H7 (cell line): ENCODE measurements at regions not wholly inside any gene's neighbourhood (a gene's known extent, or its start where the extent isn't known, plus 50 kb on each side); places are given as distances from the start of the nearest gene placed in this dataset.
A peak's percentile ranks its signal among the peaks of the same experiment; 100 is the strongest.

Source experiments
- DNase-seq: peaks from one replicate; pipeline ENCODE4 v3.0.0; 2012
- H3K27me3 ChIP-seq: 2 replicates; pipeline ENCODE4 v1.6.0; 2011; ENCODE audit warnings: mild to moderate bottlenecking, low read length; ENCODE audit not compliant: control insufficient read depth, insufficient read depth
- H3K36me3 ChIP-seq: replicated peaks from 2 replicates; pipeline ENCODE4 v1.5.1; 2011; ENCODE audit warnings: low read length; ENCODE audit not compliant: control insufficient read depth, insufficient read depth
- H3K4me3 ChIP-seq: 2 replicates; pipeline ENCODE4 v1.5.1; 2011; ENCODE audit warnings: low read depth, mild to moderate bottlenecking, control low read depth, low read length, moderate library complexity; ENCODE audit not compliant: insufficient read depth

DNA sequence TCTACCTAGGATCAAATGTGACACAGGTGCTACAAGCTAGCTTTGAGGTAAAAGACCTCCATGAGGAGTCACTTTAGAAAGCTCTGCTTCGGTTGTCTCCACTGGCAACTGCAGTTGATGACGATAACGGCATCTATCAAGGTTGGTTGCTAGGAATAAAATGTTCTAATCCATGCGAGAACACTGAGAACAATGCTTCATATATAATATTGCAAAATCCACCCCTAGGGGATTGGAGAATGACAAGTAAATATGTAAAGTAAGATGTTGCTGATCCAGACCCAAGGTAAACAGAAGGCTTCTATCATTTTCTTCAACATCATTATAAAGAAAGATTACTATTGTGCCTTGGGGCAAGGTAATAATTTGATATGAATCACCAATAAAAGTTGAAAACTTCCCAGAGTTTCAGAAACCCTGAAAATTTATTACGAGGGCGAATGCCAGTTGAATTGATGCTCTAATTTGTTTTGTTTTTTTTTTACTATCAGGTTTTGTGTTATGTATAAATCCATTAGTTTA, 1003.4 kb downstream of the CDH18 start:
- no peaks in the 10 kb centered on the region for H3K27me3 ChIP-seq
- H3K4me3 ChIP-seq: no peak overlapping the region
- H3K36me3 ChIP-seq: no peaks in the 10 kb centered on the region
- DNase-seq: no peak

DNA sequence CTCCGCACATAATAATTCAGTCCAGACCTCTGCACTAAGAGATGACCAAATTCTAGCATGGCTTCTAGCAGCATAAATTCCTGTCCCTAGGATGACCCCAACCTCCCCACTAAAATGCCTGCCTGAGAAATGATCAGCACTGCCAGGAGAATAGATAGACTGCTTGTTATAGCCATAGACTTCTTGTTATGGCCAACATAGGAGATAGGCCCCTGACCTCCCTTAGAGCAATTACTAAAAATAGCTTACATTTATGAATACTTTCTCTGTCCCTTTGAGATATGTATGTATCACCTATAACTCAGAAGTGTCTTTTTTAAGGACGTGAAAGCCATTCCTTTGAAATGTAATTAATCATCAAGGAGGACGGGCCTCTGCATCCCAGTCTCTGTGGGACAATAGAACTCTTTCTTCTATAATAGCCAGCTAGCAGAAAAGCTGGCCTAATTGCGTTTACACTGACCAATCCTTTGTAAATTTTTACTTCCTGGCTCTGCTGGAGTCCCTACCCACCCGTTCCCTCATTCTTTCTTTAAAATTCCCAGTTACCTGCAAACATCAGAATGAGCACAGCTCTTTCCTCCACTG, 1002.7 kb downstream of the CDH18 start:
- DNase-seq: no peak
- no peaks in the 10 kb centered on the region for H3K27me3 ChIP-seq
- H3K36me3 ChIP-seq: no peaks in the 10 kb centered on the region
- no peak overlapping the region for H3K4me3 ChIP-seq

DNA sequence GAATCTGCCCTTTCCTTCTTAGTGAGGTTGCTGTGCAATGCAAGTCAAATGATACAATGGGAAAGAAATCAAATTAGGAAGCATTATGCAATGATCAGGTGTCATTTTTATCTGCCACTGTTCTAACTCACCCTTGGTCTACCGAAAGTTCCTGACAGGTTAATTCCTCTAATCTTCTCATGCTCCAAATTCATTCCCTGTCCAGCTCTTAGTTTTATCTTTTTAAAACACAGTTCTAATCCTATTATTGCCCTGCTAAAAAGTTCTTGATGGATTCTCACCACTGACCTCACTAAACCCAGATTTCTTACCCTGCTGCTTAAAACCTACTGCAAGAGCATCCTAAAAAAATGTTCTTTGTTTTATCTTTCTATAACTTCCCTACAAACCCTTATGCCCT, 1000.9 kb downstream of the CDH18 start:
- DNase-seq: no peak
- no peaks in the 10 kb centered on the region for H3K27me3 ChIP-seq
- no peaks in the 10 kb centered on the region for H3K36me3 ChIP-seq
- no peak overlapping the region for H3K4me3 ChIP-seq

DNA sequence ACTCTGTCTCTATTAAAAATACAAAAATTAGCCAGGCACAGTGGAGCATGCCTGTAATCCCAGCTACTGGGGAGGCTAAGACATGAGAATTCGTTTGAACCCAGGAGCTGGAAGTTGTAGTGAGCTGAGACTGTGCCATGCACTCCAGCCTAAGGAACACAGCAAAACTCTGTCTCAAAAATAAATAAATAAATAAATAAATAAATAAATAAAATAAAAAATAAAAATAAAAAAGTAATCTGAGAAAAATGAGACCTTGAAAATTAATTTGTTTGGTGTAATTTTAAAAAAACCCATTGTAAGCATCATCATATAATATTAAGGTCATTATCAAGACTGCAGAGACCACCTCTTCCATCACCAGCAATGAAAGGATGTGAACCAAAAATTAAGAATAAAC, 997.1 kb downstream of the CDH18 start:
- Histone ChIP-seq H3K27me3 (no peaks in the 10 kb centered on the region), H3K36me3 (no peaks in the 10 kb centered on the region), H3K4me3 (no peak overlapping the region)
- DNase-seq: no peak

DNA sequence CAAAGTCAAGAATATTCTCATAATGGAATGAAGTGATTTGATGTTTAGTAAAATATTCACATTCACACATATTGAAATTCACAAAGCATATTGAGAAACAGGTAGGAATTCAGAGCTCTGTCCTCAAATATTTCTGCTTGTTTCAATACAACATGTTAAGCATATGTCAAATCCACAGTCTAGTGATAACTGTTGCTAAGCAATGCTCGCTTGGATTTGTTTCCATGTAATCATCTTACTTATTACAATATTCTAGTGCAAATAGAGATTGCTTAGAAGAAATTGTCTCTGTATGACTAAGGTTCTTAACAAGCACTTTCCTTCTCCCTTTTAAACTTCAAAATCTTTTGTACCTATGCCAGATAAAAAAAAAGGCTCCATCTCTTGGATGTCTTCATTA, 995.7 kb downstream of the CDH18 start:
- H3K27me3 ChIP-seq: no peaks in the 10 kb centered on the region
- no peaks in the 10 kb centered on the region for H3K36me3 ChIP-seq
- no peak for DNase-seq
- H3K4me3 ChIP-seq: no peak overlapping the region

DNA sequence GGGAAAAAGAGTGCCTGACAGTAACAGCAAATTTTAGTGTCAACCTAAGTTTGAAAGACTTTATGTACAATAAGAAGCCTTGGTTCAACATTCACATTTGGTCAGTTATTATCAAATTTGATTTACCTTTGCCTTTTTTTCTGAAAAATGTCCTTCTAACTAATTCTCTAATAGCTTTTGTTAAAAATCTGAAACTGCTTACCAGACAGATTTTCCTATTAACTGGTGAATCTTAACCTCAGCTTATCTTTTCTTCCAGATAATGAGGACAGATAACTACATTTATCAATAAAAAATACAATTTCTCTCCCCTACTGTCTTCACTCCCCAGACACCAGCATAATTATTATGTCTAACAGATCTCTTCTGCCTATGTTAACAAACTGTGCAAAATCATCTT, 988.5 kb downstream of the CDH18 start:
- Histone ChIP-seq H3K4me3 (no peak overlapping the region), H3K36me3 (no peaks in the 10 kb centered on the region), H3K27me3 (no peaks in the 10 kb centered on the region)
- DNase-seq: no peak

DNA sequence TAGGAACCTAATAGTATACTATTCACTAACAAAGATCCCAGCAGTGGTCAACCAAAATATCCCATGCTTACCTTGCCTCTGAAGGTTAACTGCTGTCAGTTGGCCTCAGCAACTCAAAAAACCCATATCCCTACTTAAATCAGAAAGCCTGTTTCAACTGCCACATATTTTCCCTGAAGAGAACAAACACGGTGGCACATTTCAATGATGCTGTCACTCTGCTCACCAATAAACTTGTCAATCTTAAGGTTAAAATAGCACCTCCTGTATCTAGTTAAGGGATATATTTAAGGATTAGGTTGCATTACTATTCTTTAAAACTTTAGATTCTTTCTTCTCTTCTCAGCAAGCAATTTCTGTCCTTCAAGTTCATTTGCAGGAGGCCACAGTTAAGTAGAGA, 986.9 kb downstream of the CDH18 start:
- no peaks in the 10 kb centered on the region for H3K27me3 ChIP-seq
- no peak for DNase-seq
- H3K36me3 ChIP-seq: no peaks in the 10 kb centered on the region
- H3K4me3 ChIP-seq: no peak overlapping the region

DNA sequence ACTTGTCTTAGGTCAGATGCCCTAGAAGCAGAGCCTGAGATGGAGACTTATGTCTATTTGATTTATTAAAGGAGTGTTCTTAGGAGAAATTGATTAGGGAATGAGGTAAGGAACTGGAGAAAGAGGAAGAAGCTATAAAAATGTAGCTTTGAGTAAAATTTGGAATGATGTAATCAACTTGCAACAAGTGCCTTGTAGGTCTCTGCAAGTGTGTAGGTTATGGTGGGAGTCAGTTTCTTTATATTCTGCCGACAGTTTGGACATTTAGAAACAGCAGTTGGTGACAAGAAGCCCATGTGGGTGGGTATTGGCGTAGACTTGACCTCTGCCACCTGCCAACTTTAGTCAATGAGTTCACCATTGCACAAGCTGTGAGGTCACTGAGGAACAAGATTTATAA, 986.5 kb downstream of the CDH18 start:
- Histone ChIP-seq H3K27me3 (no peaks in the 10 kb centered on the region), H3K36me3 (no peaks in the 10 kb centered on the region), H3K4me3 (no peak overlapping the region)
- no peak for DNase-seq

DNA sequence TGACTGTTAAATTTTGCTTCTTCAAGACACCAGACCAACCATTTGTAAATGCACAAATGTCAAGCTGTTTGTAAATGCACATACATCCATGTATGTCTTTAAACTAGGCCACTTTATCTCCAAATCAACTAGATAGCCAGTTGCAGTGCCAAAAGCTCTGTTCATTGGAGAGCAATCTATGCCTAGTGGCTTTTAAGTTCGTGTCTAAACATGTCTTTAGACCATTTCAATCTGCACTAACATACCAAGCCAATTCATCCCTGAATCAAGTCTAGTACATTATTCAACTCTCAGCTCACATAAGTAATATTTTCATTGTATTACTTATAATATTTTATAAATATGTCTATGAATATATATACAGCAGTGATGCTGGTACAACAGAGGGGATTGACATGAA, 985.9 kb downstream of the CDH18 start:
- Histone ChIP-seq H3K4me3 (no peak overlapping the region), H3K36me3 (no peaks in the 10 kb centered on the region), H3K27me3 (no peaks in the 10 kb centered on the region)
- no peak for DNase-seq

DNA sequence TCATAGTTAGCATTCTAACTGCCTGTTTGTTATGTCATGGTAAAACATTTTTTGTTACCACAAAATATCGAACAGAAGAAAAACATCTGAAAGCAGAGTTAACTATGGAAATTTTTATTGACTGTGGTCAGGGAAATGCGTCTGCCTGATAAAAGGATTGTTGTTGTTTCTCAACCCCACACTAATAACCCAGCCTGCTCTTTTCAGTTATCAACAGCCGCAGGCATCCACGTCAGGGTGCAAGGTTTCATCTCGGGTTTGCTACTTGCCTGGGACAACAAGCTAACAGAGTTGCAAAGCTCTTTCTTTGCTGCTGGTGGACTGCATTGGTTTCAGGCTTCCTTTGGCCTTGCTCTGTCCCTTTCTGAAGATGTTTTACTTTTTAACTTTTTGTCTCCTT, 969.2 kb downstream of the CDH18 start:
- no peak overlapping the region for H3K4me3 ChIP-seq
- DNase-seq: peak; percentile 5
- no peaks in the 10 kb centered on the region for H3K27me3 ChIP-seq
- H3K36me3 ChIP-seq: no peaks in the 10 kb centered on the region

DNA sequence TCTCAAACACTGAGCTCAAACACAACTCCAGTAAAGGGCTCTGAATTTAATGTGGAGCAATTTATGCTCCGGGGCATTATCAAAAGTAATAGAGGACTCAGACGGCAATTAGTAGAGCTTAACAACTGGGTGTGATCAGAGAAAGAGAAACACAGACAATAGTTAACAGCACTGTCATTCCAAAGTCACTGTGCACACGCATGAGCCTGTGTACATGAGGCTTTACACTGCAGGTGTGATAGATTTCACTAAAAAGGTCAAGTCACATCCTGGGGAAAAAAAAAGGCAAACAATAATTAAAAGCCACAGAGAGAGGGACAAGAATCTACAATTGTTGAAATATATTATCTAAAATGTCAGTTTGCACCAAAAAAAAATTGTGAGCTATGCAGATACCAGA, 956.5 kb downstream of the CDH18 start:
- H3K36me3 ChIP-seq: no peaks in the 10 kb centered on the region
- H3K27me3 ChIP-seq: no peaks in the 10 kb centered on the region
- DNase-seq: no peak
- H3K4me3 ChIP-seq: no peak overlapping the region

DNA sequence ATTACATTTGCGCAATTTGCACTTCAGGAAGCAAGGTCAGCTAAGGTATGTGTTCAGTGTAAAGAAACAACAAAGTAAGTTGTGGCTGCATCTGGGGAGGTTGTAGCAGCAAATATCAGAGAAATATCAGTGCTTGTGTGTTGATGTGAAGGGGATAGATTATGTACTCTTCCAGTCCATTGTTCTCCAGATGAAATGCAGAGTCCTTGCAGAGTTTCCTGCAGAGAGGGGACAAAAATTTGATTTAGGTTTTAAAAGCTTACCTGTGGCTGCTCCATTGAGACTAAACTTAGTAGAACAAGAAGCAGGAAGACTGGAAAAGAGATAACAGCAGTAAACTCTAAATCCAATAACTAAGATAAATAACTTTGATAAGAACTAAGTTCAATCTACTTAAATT, 952.2 kb downstream of the CDH18 start:
- Histone ChIP-seq H3K36me3 (no peaks in the 10 kb centered on the region), H3K4me3 (no peak overlapping the region), H3K27me3 (no peaks in the 10 kb centered on the region)
- no peak for DNase-seq

DNA sequence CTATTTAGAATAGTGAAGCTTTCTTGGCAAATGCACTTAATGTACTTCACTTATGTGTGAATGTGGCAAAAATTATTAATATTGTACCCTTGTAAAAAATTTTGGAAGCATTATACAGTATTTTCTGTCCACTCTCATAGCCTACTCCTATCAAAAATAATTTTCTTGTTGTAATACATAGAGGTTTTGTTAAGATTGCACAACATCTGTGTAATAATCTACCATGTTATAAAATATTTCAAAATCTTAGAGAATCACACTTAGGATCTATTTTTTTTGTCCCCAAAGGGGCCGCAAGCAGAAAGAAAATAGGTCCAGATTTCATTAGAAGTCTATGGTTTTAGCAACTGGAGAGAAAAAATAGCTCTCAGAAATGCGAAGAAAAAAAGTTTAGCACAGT, 945.9 kb downstream of the CDH18 start:
- Histone ChIP-seq H3K36me3 (no peaks in the 10 kb centered on the region), H3K4me3 (no peak overlapping the region), H3K27me3 (no peaks in the 10 kb centered on the region)
- DNase-seq: no peak

DNA sequence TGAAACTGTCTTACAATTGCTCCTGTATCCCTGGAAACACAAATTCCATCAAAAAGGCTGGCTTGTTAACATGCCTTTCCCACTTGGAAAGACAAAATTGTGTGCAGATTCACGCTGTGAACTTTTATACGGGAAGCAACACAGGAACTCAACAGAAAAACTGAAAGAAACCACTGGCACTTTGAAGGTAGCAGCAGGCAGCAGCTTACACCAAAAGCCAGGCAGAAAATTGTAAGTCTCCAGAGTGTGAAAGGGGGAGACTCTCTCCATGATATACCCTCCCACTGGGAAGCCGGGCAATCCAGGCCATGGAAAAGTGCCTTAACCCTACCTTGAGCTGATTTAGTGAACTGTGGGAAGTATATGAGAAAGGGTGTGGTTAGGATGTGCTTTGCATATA, 943.7 kb downstream of the CDH18 start:
- H3K36me3 ChIP-seq: no peaks in the 10 kb centered on the region
- no peak overlapping the region for H3K4me3 ChIP-seq
- DNase-seq: no peak
- H3K27me3 ChIP-seq: no peaks in the 10 kb centered on the region

DNA sequence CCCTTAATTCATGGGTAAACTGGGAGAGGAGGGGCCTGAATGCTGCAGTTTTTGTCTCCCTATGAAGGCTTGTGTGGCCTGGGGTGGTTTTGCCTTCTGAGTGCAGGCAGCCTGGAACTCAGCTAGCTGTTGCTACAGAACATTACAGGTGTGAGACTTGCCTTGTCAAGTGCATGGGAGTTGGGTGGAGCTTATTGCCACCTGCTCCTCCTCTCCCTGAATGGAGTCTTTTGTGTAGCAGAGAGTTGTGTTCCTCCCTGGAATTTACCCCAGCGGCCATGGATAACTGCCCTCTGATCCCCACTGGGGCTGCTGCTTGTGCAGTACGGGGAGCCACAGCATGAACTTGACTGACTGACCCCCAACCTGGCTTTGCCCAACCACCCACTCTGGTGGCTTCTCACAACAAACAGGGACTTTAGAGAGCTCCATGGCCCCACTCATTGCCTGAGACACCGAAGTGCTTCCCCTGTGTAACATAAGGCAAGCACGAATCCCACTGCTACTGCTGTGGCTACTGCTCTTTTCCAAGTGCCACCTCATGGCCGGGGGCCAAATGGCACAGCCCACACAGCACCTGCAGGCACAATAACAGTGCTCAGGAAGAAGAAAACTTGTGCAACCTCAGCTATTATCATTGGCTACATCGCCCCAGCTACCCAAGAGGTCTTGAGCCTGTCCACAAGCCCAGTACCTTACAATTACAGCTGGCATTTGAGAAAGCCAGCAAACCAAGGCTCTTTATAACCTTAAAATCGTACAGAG, 942.9 kb downstream of the CDH18 start:
- Histone ChIP-seq H3K27me3 (no peaks in the 10 kb centered on the region), H3K4me3 (no peak overlapping the region), H3K36me3 (no peaks in the 10 kb centered on the region)
- DNase-seq: no peak
